ENCODE measurements at regions not wholly inside any gene's neighbourhood (a gene's known extent, or its start where the extent isn't known, plus 50 kb on each side); places are given as distances from the start of the nearest gene placed in this dataset.
"Not testable (repeated sequence)": the region's sequence is repeated elsewhere in the genome, so short reads cannot be mapped to it uniquely, and the experiment has no call there.

GRCh38 chr5:100706776-100707175, 171.6 kb downstream of the FAM174A start:
- Histone ChIP-seq H3K36me3 (ENCODE audit: control insufficient read depth, insufficient read depth, low read length) (no peaks in the 10 kb centered on the region), H3K4me3 (ENCODE audit: low read depth, low read length) (no peak overlapping the region), H3K27me3 (ENCODE audit: control insufficient read depth, insufficient read depth, low read length) (no peaks in the 10 kb centered on the region)
- TF ChIP-seq, protein P1, sequence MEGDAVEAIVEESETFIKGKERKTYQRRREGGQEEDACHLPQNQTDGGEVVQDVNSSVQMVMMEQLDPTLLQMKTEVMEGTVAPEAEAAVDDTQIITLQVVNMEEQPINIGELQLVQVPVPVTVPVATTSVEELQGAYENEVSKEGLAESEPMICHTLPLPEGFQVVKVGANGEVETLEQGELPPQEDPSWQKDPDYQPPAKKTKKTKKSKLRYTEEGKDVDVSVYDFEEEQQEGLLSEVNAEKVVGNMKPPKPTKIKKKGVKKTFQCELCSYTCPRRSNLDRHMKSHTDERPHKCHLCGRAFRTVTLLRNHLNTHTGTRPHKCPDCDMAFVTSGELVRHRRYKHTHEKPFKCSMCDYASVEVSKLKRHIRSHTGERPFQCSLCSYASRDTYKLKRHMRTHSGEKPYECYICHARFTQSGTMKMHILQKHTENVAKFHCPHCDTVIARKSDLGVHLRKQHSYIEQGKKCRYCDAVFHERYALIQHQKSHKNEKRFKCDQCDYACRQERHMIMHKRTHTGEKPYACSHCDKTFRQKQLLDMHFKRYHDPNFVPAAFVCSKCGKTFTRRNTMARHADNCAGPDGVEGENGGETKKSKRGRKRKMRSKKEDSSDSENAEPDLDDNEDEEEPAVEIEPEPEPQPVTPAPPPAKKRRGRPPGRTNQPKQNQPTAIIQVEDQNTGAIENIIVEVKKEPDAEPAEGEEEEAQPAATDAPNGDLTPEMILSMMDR (IDR thresholded peaks at IDR 0.05; ENCODE audit: insufficient read depth, low read length, severe bottlenecking), result peak; percentile 24
- no peak for FAIRE-seq
- DNase-seq (ENCODE audit: low read depth), result peak; percentile 67

- Histone ChIP-seq H3K27me3 (ENCODE audit: control insufficient read depth, insufficient read depth, low read length) (no peaks in the 10 kb centered on the region), H3K4me3 (ENCODE audit: low read depth, low read length) (no peak overlapping the region), H3K36me3 (ENCODE audit: control insufficient read depth, insufficient read depth, low read length) (no peaks in the 10 kb centered on the region)
- TF ChIP-seq, protein P1 (IDR thresholded peaks at IDR 0.05; ENCODE audit: insufficient read depth, low read length, severe bottlenecking), result no peak
- FAIRE-seq (no peak), DNase-seq (ENCODE audit: low read depth) (no peak)
Measured at GRCh38 chr5:100708645-100709171, 173.5 kb downstream of the FAM174A start.

GRCh38 chr5:100709771-100710170, 174.6 kb downstream of the FAM174A start:
- Histone ChIP-seq H3K27me3 (ENCODE audit: control insufficient read depth, insufficient read depth, low read length) (no peaks in the 10 kb centered on the region), H3K36me3 (ENCODE audit: control insufficient read depth, insufficient read depth, low read length) (no peaks in the 10 kb centered on the region), H3K4me3 (ENCODE audit: low read depth, low read length) (no peak overlapping the region)
- TF ChIP-seq, protein P1 (IDR thresholded peaks at IDR 0.05; ENCODE audit: insufficient read depth, low read length, severe bottlenecking), result no peak
- FAIRE-seq (no peak), DNase-seq (ENCODE audit: low read depth) (no peak)

GRCh38 chr5:100714780-100715179, 179.6 kb downstream of the FAM174A start:
- H3K27me3 ChIP-seq (ENCODE audit: control insufficient read depth, insufficient read depth, low read length); H3K36me3 ChIP-seq (ENCODE audit: control insufficient read depth, insufficient read depth, low read length); DNase-seq (ENCODE audit: low read depth); FAIRE-seq; H3K4me3 ChIP-seq (ENCODE audit: low read depth, low read length): not testable (repeated sequence)

GRCh38 chr5:100722657-100723056, 180.4 kb downstream of the ST8SIA4 start:
- TF ChIP-seq, protein P1 (IDR thresholded peaks at IDR 0.05; ENCODE audit: insufficient read depth, low read length, severe bottlenecking), result no peak
- H3K4me3 ChIP-seq (ENCODE audit: low read depth, low read length), result no peak overlapping the region
- FAIRE-seq (no peak), DNase-seq (ENCODE audit: low read depth) (no peak)
- H3K27me3 ChIP-seq (ENCODE audit: control insufficient read depth, insufficient read depth, low read length), result no peaks in the 10 kb centered on the region
- no peaks in the 10 kb centered on the region for H3K36me3 ChIP-seq (ENCODE audit: control insufficient read depth, insufficient read depth, low read length)

DNA sequence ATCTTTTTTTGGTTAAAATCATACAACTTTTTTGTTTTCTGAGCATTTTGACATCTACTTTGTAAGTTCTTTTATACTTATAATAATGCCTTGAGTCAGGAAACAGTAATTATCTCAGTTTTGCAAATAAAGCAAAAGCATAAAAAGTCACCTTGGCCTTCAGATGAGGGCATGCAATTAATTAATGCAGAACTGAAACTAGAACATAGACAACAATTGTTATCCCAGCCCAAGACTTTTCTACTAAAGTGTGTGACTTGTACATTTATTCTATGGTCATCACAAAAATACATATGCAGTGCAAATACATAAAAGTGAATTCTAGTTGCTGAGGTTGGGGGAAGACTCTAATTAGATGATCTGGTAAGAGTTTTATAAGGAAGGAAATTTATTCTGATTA, 179.9 kb downstream of the ST8SIA4 start:
- Histone ChIP-seq H3K36me3 (ENCODE audit: control insufficient read depth, insufficient read depth, low read length) (no peaks in the 10 kb centered on the region), H3K27me3 (ENCODE audit: control insufficient read depth, insufficient read depth, low read length) (no peaks in the 10 kb centered on the region), H3K4me3 (ENCODE audit: low read depth, low read length) (no peak overlapping the region)
- TF ChIP-seq, protein P1 (IDR thresholded peaks at IDR 0.05; ENCODE audit: insufficient read depth, low read length, severe bottlenecking), result no peak
- FAIRE-seq, result no peak
- no peak for DNase-seq (ENCODE audit: low read depth)
